HepG2 (cell line): ENCODE measurements at regions not wholly inside any gene's neighbourhood (a gene's known extent, or its start where the extent isn't known, plus 50 kb on each side); places are given as distances from the start of the nearest gene placed in this dataset.

ENCODE experiments used
- HIC2 ChIP-seq: sonication (generic); formaldehyde crosslinking; IDR thresholded peaks from 2 replicates; pipeline ENCODE4 v1.9.0; 2022; ENCODE audit warnings: low read depth, missing genetic modification reagents
- SP2 ChIP-seq: sonication (generic); formaldehyde crosslinking; IDR thresholded peaks from 2 replicates; pipeline ENCODE4 v1.5.1; 2020; ENCODE audit warnings: mild to moderate bottlenecking, missing genetic modification reagents
- TSC22D2 ChIP-seq: sonication (generic); formaldehyde crosslinking; IDR thresholded peaks from 2 replicates; pipeline ENCODE4 v1.5.1; 2020; ENCODE audit warnings: missing genetic modification reagents, mild to moderate bottlenecking, borderline replicate concordance
- ZSCAN9 ChIP-seq: IDR thresholded peaks from 2 replicates; pipeline ENCODE4 v1.6.1; 2016; ENCODE audit warnings: borderline replicate concordance
- TF ChIP-seq, protein P1 (sequence below): sonication (generic); formaldehyde crosslinking; IDR thresholded peaks from 2 replicates; pipeline ENCODE4 v1.8.1; 2023; ENCODE audit warnings: mild to moderate bottlenecking, missing genetic modification reagents
- TF ChIP-seq, protein P2 (sequence below): sonication (generic); formaldehyde crosslinking; IDR thresholded peaks from 2 replicates; pipeline ENCODE4 v1.4.0; 2020; ENCODE audit warnings: missing genetic modification reagents

- TF ChIP-seq, protein P1, sequence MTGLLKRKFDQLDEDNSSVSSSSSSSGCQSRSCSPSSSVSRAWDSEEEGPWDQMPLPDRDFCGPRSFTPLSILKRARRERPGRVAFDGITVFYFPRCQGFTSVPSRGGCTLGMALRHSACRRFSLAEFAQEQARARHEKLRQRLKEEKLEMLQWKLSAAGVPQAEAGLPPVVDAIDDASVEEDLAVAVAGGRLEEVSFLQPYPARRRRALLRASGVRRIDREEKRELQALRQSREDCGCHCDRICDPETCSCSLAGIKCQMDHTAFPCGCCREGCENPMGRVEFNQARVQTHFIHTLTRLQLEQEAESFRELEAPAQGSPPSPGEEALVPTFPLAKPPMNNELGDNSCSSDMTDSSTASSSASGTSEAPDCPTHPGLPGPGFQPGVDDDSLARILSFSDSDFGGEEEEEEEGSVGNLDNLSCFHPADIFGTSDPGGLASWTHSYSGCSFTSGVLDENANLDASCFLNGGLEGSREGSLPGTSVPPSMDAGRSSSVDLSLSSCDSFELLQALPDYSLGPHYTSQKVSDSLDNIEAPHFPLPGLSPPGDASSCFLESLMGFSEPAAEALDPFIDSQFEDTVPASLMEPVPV (CRISPR knock-in tag): no peak
- no peak for TF ChIP-seq TSC22D2 (CRISPR knock-in tag)
- TF ChIP-seq, protein P2, sequence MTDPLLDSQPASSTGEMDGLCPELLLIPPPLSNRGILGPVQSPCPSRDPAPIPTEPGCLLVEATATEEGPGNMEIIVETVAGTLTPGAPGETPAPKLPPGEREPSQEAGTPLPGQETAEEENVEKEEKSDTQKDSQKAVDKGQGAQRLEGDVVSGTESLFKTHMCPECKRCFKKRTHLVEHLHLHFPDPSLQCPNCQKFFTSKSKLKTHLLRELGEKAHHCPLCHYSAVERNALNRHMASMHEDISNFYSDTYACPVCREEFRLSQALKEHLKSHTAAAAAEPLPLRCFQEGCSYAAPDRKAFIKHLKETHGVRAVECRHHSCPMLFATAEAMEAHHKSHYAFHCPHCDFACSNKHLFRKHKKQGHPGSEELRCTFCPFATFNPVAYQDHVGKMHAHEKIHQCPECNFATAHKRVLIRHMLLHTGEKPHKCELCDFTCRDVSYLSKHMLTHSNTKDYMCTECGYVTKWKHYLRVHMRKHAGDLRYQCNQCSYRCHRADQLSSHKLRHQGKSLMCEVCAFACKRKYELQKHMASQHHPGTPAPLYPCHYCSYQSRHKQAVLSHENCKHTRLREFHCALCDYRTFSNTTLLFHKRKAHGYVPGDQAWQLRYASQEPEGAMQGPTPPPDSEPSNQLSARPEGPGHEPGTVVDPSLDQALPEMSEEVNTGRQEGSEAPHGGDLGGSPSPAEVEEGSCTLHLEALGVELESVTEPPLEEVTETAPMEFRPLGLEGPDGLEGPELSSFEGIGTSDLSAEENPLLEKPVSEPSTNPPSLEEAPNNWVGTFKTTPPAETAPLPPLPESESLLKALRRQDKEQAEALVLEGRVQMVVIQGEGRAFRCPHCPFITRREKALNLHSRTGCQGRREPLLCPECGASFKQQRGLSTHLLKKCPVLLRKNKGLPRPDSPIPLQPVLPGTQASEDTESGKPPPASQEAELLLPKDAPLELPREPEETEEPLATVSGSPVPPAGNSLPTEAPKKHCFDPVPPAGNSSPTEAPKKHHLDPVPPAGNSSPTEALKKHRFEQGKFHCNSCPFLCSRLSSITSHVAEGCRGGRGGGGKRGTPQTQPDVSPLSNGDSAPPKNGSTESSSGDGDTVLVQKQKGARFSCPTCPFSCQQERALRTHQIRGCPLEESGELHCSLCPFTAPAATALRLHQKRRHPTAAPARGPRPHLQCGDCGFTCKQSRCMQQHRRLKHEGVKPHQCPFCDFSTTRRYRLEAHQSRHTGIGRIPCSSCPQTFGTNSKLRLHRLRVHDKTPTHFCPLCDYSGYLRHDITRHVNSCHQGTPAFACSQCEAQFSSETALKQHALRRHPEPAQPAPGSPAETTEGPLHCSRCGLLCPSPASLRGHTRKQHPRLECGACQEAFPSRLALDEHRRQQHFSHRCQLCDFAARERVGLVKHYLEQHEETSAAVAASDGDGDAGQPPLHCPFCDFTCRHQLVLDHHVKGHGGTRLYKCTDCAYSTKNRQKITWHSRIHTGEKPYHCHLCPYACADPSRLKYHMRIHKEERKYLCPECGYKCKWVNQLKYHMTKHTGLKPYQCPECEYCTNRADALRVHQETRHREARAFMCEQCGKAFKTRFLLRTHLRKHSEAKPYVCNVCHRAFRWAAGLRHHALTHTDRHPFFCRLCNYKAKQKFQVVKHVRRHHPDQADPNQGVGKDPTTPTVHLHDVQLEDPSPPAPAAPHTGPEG: no peak
- no peak for TF ChIP-seq HIC2
- no peak for TF ChIP-seq ZSCAN9 (CRISPR knock-in tag)
- no peak for TF ChIP-seq SP2
Measured at GRCh38 chr2:144925886-144926285, 406.0 kb upstream of the ZEB2 start (continued).
